SK-N-SH (cell line): ENCODE measurements at regions not wholly inside any gene's neighbourhood (a gene's known extent, or its start where the extent isn't known, plus 50 kb on each side); places are given as distances from the start of the nearest gene placed in this dataset.

Experiments
- CTCF ChIA-PET: fragments of 300-600, 350-600 bp; formaldehyde crosslinking; extraction: SDS; loops from one replicate; lab custom pipeline; 2021; lab: Yijun Ruan, JAX
- POLR2A ChIA-PET: fragments of 350-600 bp; sonication (Branson Sonifier 250); formaldehyde crosslinking; extraction: SDS; loops from one replicate; lab custom pipeline; 2020; ENCODE audit warnings: antibody characterized with exemption, inconsistent platforms; lab: Yijun Ruan, JAX
- DNase-seq: peaks from one replicate; pipeline ENCODE4 v3.0.0; 2012
- H2AFZ ChIP-seq: fragments of 200-600 bp; sonication (generic); 2 replicates; pipeline ENCODE4 v1.8.1; 2016; ENCODE audit warnings: antibody characterized with exemption, mild to moderate bottlenecking, low read depth
- H3F3A ChIP-seq: fragments of 200-600 bp; sonication (generic); replicated peaks from 2 replicates; pipeline ENCODE3; 2016; ENCODE audit warnings: antibody characterized with exemption, mild to moderate bottlenecking; ENCODE audit not compliant: insufficient read depth
- H3K27ac ChIP-seq, 2 experiments: fragments of 200-500 bp in 1 of 2; fragments of 200-600 bp in 1 of 2; sonication (Bioruptor generic) in 1 of 2; sonication (generic), shearing (Covaris generic) in 1 of 2; 2 replicates each; pipeline versions ENCODE4 v1.5.1 to v1.6.1; 2014 to 2016; ENCODE audit warnings: low read depth in 2 of 2, inconsistent platforms in 1 of 2, low read length in 1 of 2, mild to moderate bottlenecking in 1 of 2, mixed read lengths in 1 of 2
- H3K27me3 ChIP-seq: fragments of 200-600 bp; sonication (generic), shearing (Covaris generic); 2 replicates; pipeline ENCODE4 v1.6.1; 2016; ENCODE audit warnings: mixed run types; ENCODE audit not compliant: insufficient read depth
- H3K36me3 ChIP-seq, 2 experiments: fragments of 200-500 bp in 1 of 2; fragments of 200-600 bp in 1 of 2; sonication (Bioruptor generic) in 1 of 2; sonication (generic) in 1 of 2; replicated peaks in 1 of 2; 2 replicates each; pipeline versions ENCODE3 to v1.5.1; 2014 to 2016; ENCODE audit warnings: low read length in 1 of 2, mild to moderate bottlenecking in 1 of 2; ENCODE audit not compliant: insufficient read depth in 2 of 2, control insufficient read depth in 1 of 2
- H3K4me1 ChIP-seq, 2 experiments: fragments of 200-500 bp in 1 of 2; fragments of 200-600 bp in 1 of 2; sonication (Bioruptor generic) in 1 of 2; sonication (generic), shearing (Covaris generic) in 1 of 2; 2 replicates each; pipeline versions ENCODE4 v1.5.1 to v1.6.1; 2014 to 2016; ENCODE audit warnings: low read depth in 1 of 2, low read length in 1 of 2, mixed run types in 1 of 2; ENCODE audit not compliant: insufficient read depth in 2 of 2, control insufficient read depth in 1 of 2
- H3K4me2 ChIP-seq: fragments of 200-600 bp; sonication (generic), shearing (Covaris generic); 2 replicates; pipeline ENCODE4 v1.6.1; 2017; ENCODE audit warnings: mixed run types
- H3K4me3 ChIP-seq, 2 experiments: fragments of 200-500 bp in 1 of 2; fragments of 200-600 bp in 1 of 2; sonication (Bioruptor generic) in 1 of 2; sonication (generic), shearing (Covaris generic) in 1 of 2; 2 replicates each; pipeline versions ENCODE4 v1.5.1 to v1.8.1; 2014 to 2016; ENCODE audit warnings: low read depth in 2 of 2, inconsistent platforms in 1 of 2, low read length in 1 of 2, mild to moderate bottlenecking in 1 of 2, mixed read lengths in 1 of 2, moderate library complexity in 1 of 2
- H3K79me2 ChIP-seq: fragments of 200-600 bp; sonication (generic); 2 replicates; pipeline ENCODE4 v1.8.1; 2017; ENCODE audit warnings: mild to moderate bottlenecking; ENCODE audit not compliant: insufficient read depth
- H3K9ac ChIP-seq: fragments of 200-600 bp; sonication (generic); 2 replicates; pipeline ENCODE4 v1.6.1; 2017; ENCODE audit warnings: mixed run types
- H3K9me2 ChIP-seq: fragments of 200-600 bp; sonication (generic); 2 replicates; pipeline ENCODE4 v1.6.1; 2017; ENCODE audit warnings: mixed run types
- H3K9me3 ChIP-seq: fragments of 200-600 bp; sonication (generic); 2 replicates; pipeline ENCODE4 v1.6.1; 2017; ENCODE audit warnings: mixed run types, mild to moderate bottlenecking, moderate library complexity
- H4K20me1 ChIP-seq: fragments of 200-600 bp; sonication (generic); 2 replicates; pipeline ENCODE4 v1.6.1; 2017; ENCODE audit warnings: mild to moderate bottlenecking, mixed run types; ENCODE audit not compliant: insufficient read depth
- CTCF ChIP-seq: fragments of 200-600 bp; sonication (generic); IDR thresholded peaks from 2 replicates; pipeline ENCODE4 v1.6.1; 2017; ENCODE audit warnings: antibody characterized with exemption, mild to moderate bottlenecking, moderate library complexity
- EP300 ChIP-seq, 2 experiments: IDR thresholded peaks; 2 replicates each; pipeline versions ENCODE4 v1.4.0 to v1.6.1; 2012; ENCODE audit warnings: borderline replicate concordance in 1 of 2, low read depth in 1 of 2, low read length in 1 of 2
- EZH2phosphoT487 ChIP-seq: fragments of 200-600 bp; sonication (generic); IDR thresholded peaks from 2 replicates; pipeline ENCODE4 v1.6.1; 2017; ENCODE audit warnings: low read depth, mixed run types, mild to moderate bottlenecking, antibody characterized with exemption, moderate library complexity, borderline replicate concordance
- FOSL2 ChIP-seq: IDR thresholded peaks from 2 replicates; pipeline ENCODE4 v1.4.0; 2012; ENCODE audit warnings: low read depth, mild to moderate bottlenecking, moderate library complexity, borderline replicate concordance
- FOXM1 ChIP-seq: IDR thresholded peaks from 2 replicates; pipeline ENCODE4 v1.4.0; 2012; ENCODE audit warnings: low read depth, mild to moderate bottlenecking
- IRF3 ChIP-seq: fragments of 150-350 bp; IDR thresholded peaks from 2 replicates; pipeline ENCODE4 v1.6.1; 2016; ENCODE audit warnings: mild to moderate bottlenecking, low read depth, low read length
- MEF2A ChIP-seq: IDR thresholded peaks from 2 replicates; pipeline ENCODE4 v1.4.0; 2012; ENCODE audit warnings: low read depth, borderline replicate concordance
- MXI1 ChIP-seq: IDR thresholded peaks from 2 replicates; pipeline ENCODE4 v1.6.1; 2012; ENCODE audit warnings: mild to moderate bottlenecking, low read depth, low read length, improper control_type of control experiment
- NFIC ChIP-seq: IDR thresholded peaks from 2 replicates; pipeline ENCODE4 v1.4.0; 2012; ENCODE audit warnings: borderline replicate concordance
- NRF1 ChIP-seq: IDR thresholded peaks from 2 replicates; pipeline ENCODE4 v1.6.1; 2012; ENCODE audit warnings: low read depth, mild to moderate bottlenecking, low read length
- PBX3 ChIP-seq: IDR thresholded peaks from 2 replicates; pipeline ENCODE4; 2012
- POLR2AphosphoS5 ChIP-seq: IDR thresholded peaks from 2 replicates; pipeline ENCODE4 v1.6.1; 2012; ENCODE audit warnings: low read depth, low read length
- RCOR1 ChIP-seq: fragments of 150-350 bp; IDR thresholded peaks from 2 replicates; pipeline ENCODE4 v1.6.1; 2017; ENCODE audit warnings: antibody characterized with exemption, low read length
- REST ChIP-seq: IDR thresholded peaks from 2 replicates; pipeline ENCODE4 v1.6.1; 2012; ENCODE audit warnings: mild to moderate bottlenecking, low read depth, low read length, moderate library complexity
- SIN3A ChIP-seq: IDR thresholded peaks from 2 replicates; pipeline ENCODE4 v1.6.1; 2012; ENCODE audit warnings: low read depth, mild to moderate bottlenecking, low read length, moderate library complexity, borderline replicate concordance
- TAF1 ChIP-seq: IDR thresholded peaks from 2 replicates; pipeline ENCODE4 v1.6.1; 2012; ENCODE audit warnings: low read depth, mild to moderate bottlenecking, low read length, moderate library complexity, borderline replicate concordance
- TEAD4 ChIP-seq: IDR thresholded peaks from 2 replicates; pipeline ENCODE4 v1.4.0; 2012; ENCODE audit warnings: mild to moderate bottlenecking, borderline replicate concordance; ENCODE audit not compliant: insufficient read depth
- USF1 ChIP-seq: IDR thresholded peaks from 2 replicates; pipeline ENCODE4 v1.4.0; 2012; ENCODE audit warnings: low read depth, borderline replicate concordance
- WGBS: methylation state at CpG from one replicate; pipeline ENCODE4 v1.1.6; 2017; ENCODE audit warnings: low lambda C conversion rate; 5-methylcytosine and 5-hydroxymethylcytosine counted together

GRCh38 chr7:21141476-21141875, 286.4 kb upstream of the SP4 start:
- Histone ChIP-seq H3K4me1 (no peaks in the 10 kb centered on the region), H4K20me1 (no peaks in the 10 kb centered on the region), H3K79me2 (no peaks in the 10 kb centered on the region), H3F3A (no peaks in the 10 kb centered on the region), H3K9me3 (no peaks in the 10 kb centered on the region), H3K4me2 (no peak overlapping the region), H3K4me3 (no peak overlapping the region), H3K27ac (no peak overlapping the region), H2AFZ (no peak overlapping the region), H3K36me3 (no peaks in the 10 kb centered on the region), H3K9ac (no peak overlapping the region), H3K27me3 (peaks cover 5% of the 10 kb centered on the region; the same call in 1 of the 2 replicates), H3K9me2 (no peaks in the 10 kb centered on the region)
- TF ChIP-seq FOSL2 (no peak), EZH2phosphoT487 (no peak), FOXM1 (no peak), IRF3 (no peak), TAF1 (no peak), CTCF (no peak), EP300 (IDR thresholded peaks at IDR 0.05; ENCODE audit: borderline replicate concordance in 1 of 2, low read depth in 1 of 2, low read length in 1 of 2) (no peak), NRF1 (no peak), RCOR1 (no peak)
- WGBS: 6% methylated on average over 3 of the region's 3 CpGs
- CTCF ChIA-PET: no interaction called here
- no peak for DNase-seq
- POLR2A ChIA-PET: no interaction called here

GRCh38 chr7:21142081-21142480, 285.8 kb upstream of the SP4 start:
- Histone ChIP-seq H3K9me2 (no peaks in the 10 kb centered on the region), H3K9ac (no peak overlapping the region), H3K27ac (no peak overlapping the region), H3K4me2 (no peak overlapping the region), H3K4me1 (no peaks in the 10 kb centered on the region), H3F3A (no peaks in the 10 kb centered on the region), H2AFZ (no peak overlapping the region), H3K36me3 (no peaks in the 10 kb centered on the region), H3K4me3 (no peak overlapping the region), H4K20me1 (no peaks in the 10 kb centered on the region), H3K79me2 (no peaks in the 10 kb centered on the region), H3K9me3 (no peaks in the 10 kb centered on the region), H3K27me3 (peaks cover 5% of the 10 kb centered on the region; the same call in 1 of the 2 replicates)
- no peak for DNase-seq
- ChIA-PET CTCF (no interaction called here), POLR2A (no interaction called here)
- 16% methylated on average over 8 of the region's 8 CpGs for WGBS
- TF ChIP-seq MEF2A (no peak), NFIC (no peak), PBX3 (no peak), FOXM1 (no peak), REST (no peak), MXI1 (no peak), IRF3 (no peak), TAF1 (no peak), TEAD4 (no peak), USF1 (no peak), POLR2AphosphoS5 (no peak), SIN3A (no peak)
